ENCODE measurements at regions not wholly inside any gene's neighbourhood (a gene's known extent, or its start where the extent isn't known, plus 50 kb on each side); places are given as distances from the start of the nearest gene placed in this dataset.

DNA sequence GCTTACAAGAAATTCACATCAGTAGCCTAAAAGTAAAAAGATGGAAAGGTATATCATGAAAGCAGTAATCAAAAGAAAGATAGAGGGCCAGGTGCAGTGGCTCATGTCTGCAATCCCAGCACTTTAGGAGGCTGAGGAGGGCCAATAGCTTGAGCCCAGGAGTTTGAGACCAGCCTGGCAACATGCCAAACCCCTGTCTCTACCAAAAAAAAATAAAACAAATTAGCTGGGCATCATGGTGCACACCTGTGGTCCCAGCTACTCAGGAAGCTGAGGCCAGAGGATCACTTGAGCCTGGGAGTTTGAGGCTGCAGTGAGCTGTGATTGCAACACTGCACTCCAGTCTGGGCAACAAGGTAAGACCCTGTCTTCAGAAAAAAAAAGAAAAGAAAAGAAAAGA is 55.5 kb downstream of the GSPT2 start:
- no peak for DNase-seq (ENCODE audit: extremely low read depth in 1 of 2, low read depth in 1 of 2)

DNA sequence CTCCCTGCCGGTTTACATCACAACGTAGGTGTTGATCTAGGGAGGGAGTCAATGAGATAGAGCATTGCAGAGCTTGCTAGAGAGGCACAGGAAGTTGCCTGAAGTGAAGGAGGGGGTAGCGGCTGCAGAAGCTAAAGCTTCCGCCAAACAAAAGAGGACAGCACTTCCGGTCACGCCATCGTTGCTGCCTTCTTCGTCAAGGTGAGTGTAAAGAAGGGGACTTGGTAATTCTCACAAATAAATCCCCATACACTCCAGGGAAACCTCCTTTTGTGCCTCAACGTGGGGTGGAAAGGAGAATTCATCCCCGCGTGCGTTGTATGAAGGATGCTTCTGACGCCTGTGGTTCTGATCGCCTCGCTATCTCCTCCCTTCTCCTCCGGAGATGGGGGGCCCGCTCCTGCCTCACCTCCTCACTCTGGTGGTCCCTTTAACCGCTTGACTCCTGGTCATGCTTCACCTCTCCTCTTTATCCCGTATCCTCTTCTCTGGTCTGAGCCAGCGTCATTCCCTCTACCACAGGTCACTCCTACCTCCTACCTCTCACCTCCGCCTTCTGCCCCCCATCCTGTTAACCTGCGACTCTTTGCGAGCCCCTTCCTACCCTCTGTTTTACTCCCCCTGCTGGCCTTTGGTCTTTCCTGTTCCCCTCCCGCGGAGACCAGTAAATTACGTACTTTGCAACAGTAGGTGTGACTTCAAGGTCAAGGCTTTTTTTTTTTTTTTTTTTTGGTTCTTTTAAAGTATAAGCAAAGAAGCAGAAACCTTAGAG is 59.9 kb downstream of the GSPT2 start:
- DNase-seq (ENCODE audit: extremely low read depth in 1 of 2, low read depth in 1 of 2) = peak; percentile 16 to 47

GRCh38 chrX:51803833-51804232 is 60.6 kb downstream of the GSPT2 start:
- no peak for DNase-seq (ENCODE audit: extremely low read depth in 1 of 2, low read depth in 1 of 2)

- DNase-seq (ENCODE audit: extremely low read depth in 1 of 2, low read depth in 1 of 2) = no peak
These were observed 61.5 kb downstream of the GSPT2 start for GRCh38 chrX:51804741-51805140.

- DNase-seq (ENCODE audit: extremely low read depth in 1 of 2, low read depth in 1 of 2) = no peak
These were observed 70.7 kb downstream of the GSPT2 start for GRCh38 chrX:51813886-51814460.

DNA sequence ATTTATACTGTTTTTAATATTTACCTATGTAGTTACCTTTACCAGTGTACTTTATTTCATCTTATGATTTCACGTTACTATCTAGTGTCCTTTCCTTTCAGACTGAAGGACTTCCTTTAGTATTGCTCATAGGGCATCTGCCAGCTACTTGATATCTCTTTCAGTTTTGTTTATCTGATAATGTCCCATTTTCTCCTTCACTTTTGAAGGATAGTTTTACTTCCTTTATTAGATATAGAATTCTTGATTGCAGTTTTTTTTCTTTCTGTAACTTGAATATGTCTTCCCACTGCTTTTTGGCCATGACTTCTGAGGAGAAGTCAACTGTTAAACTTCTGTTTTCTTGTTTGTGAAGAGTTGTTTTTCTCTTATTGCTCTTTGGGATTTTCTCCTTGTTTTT is 69.4 kb upstream of the MAGED1 start:
- DNase-seq (ENCODE audit: extremely low read depth in 1 of 2, low read depth in 1 of 2) = no peak

DNA sequence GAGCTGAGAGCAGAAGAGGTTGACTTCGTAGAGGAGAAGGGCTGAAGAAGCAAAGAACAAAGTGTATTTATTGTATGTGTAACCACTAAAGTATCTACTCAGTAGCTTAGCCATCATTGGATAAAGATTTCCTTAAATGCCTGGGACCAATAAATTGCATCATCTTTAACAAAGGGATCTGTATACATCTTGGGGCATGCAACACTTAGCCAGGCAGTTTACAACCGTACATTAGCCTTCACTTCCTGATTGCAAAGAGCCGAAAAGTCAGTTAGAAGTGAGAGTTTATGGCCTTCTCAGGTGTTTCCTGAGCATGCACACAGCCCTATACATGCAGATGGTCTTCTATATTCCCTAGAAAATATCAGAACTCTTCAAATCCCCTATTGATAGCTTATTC is 68.0 kb upstream of the MAGED1 start:
- no peak for DNase-seq (ENCODE audit: extremely low read depth in 1 of 2, low read depth in 1 of 2)

- no peak for DNase-seq (ENCODE audit: extremely low read depth in 1 of 2, low read depth in 1 of 2)
These were observed 59.3 kb upstream of the MAGED1 start for GRCh38 chrX:51834076-51834475.

GRCh38 chrX:51836823-51837222 is 56.6 kb upstream of the MAGED1 start:
- DNase-seq (ENCODE audit: extremely low read depth in 1 of 2, low read depth in 1 of 2) = no peak

GRCh38 chrX:51837451-51837850 is 56.0 kb upstream of the MAGED1 start:
- DNase-seq (ENCODE audit: extremely low read depth in 1 of 2, low read depth in 1 of 2) = no peak

DNA sequence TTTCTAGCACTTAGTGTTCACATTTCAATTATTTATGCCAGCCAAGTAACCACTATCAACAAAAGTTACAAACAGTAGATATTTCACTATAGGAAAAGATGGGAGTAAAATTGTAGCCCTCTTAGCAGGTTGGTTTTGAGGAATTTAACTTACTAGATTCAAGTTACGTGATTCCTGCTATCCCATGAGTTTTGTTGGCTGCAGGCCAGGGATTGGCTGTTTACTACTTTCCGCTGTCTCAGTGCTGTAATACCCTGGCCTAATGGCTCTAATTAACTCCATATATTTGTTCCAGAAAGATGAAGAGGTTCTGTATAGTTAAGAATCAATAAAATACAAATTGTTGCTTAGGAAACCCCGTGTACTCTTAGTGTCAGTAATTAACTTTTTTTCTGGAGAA is 55.5 kb upstream of the MAGED1 start:
- no peak for DNase-seq (ENCODE audit: extremely low read depth in 1 of 2, low read depth in 1 of 2)
